Karpas-422 (cell line): ENCODE measurements at regions not wholly inside any gene's neighbourhood (a gene's known extent, or its start where the extent isn't known, plus 50 kb on each side); places are given as distances from the start of the nearest gene placed in this dataset.
A peak's percentile ranks its signal among the peaks of the same experiment; 100 is the strongest.

Source experiments
- DNase-seq: peaks from one replicate; pipeline ENCODE4 v3.0.0-alpha.2; 2015
- H2AFZ ChIP-seq: fragments of 200-600 bp; sonication (generic); 2 replicates; pipeline ENCODE4 v1.6.1; 2014; ENCODE audit warnings: antibody characterized with exemption, low read length, mixed read lengths
- H3K27ac ChIP-seq: fragments of 200-600 bp; sonication (generic); 2 replicates; pipeline ENCODE4 v1.5.1; 2014; ENCODE audit warnings: mild to moderate bottlenecking, low read length, moderate library complexity
- H3K27me3 ChIP-seq: fragments of 200-600 bp; sonication (generic); 2 replicates; pipeline ENCODE4 v1.6.1; 2014; ENCODE audit warnings: low read length, mixed read lengths
- H3K36me3 ChIP-seq: fragments of 200-600 bp; sonication (generic); 2 replicates; pipeline ENCODE4 v1.6.1; 2014; ENCODE audit warnings: low read length, mixed read lengths; ENCODE audit not compliant: insufficient read depth
- H3K4me1 ChIP-seq: fragments of 200-600 bp; sonication (generic); 2 replicates; pipeline ENCODE4 v1.6.1; 2014; ENCODE audit warnings: mild to moderate bottlenecking, low read length, mixed read lengths
- H3K4me2 ChIP-seq: fragments of 200-600 bp; sonication (generic); 2 replicates; pipeline ENCODE4 v1.6.1; 2014; ENCODE audit warnings: low read length, low read depth, mild to moderate bottlenecking; ENCODE audit not compliant: poor library complexity, severe bottlenecking
- H3K4me3 ChIP-seq: fragments of 200-600 bp; sonication (generic); 2 replicates; pipeline ENCODE4 v1.5.1; 2014; ENCODE audit warnings: mild to moderate bottlenecking, antibody characterized with exemption, low read length, mixed read lengths
- H3K79me2 ChIP-seq: fragments of 200-600 bp; sonication (generic); 2 replicates; pipeline ENCODE4 v1.6.1; 2014; ENCODE audit warnings: mild to moderate bottlenecking, low read length, mixed read lengths
- H3K9ac ChIP-seq: fragments of 200-600 bp; sonication (generic); 2 replicates; pipeline ENCODE4 v1.6.0; 2014; ENCODE audit warnings: low read length
- H3K9me2 ChIP-seq: fragments of 200-600 bp; sonication (generic), shearing (Covaris generic); replicated peaks from 2 replicates; pipeline ENCODE4 v1.6.0; 2014; ENCODE audit warnings: mild to moderate bottlenecking, low read length, moderate library complexity; ENCODE audit not compliant: insufficient read depth
- H3K9me3 ChIP-seq: fragments of 300-700, 200-600 bp; sonication (generic); 2 replicates; pipeline ENCODE4 v1.6.1; 2014; ENCODE audit warnings: low read length, mixed read lengths
- H4K20me1 ChIP-seq: fragments of 200-600 bp; sonication (generic); 2 replicates; pipeline ENCODE4 v1.6.1; 2014; ENCODE audit warnings: mild to moderate bottlenecking, antibody characterized with exemption, low read length, low read depth; ENCODE audit not compliant: insufficient read depth

- Histone ChIP-seq H3K9ac (no peak overlapping the region), H3K79me2 (no peaks in the 10 kb centered on the region), H2AFZ (no peak overlapping the region), H3K27ac (no peak overlapping the region), H3K27me3 (peaks cover 4% of the 10 kb centered on the region; the same call in 1 of the 2 replicates), H4K20me1 (no peaks in the 10 kb centered on the region), H3K9me3 (peaks cover 5% of the 10 kb centered on the region; the same call in 1 of the 2 replicates), H3K9me2 (no peaks in the 10 kb centered on the region), H3K36me3 (no peaks in the 10 kb centered on the region), H3K4me1 (peaks cover 16% of the 10 kb centered on the region), H3K4me3 (no peak overlapping the region), H3K4me2 (no peak overlapping the region)
- DNase-seq: no peak
Observed at GRCh38 chr5:148898413-148899075, 72.1 kb downstream of the ADRB2 start.

- H2AFZ ChIP-seq: no peak overlapping the region
- H3K36me3 ChIP-seq: no peaks in the 10 kb centered on the region
- H3K9me3 ChIP-seq: peaks cover 2% of the 10 kb centered on the region; the same call in 1 of the 2 replicates
- H3K4me3 ChIP-seq: no peak overlapping the region
- peaks cover 16% of the 10 kb centered on the region for H3K4me1 ChIP-seq
- no peaks in the 10 kb centered on the region for H3K79me2 ChIP-seq
- H3K4me2 ChIP-seq: no peak overlapping the region
- DNase-seq: no peak
- H3K9me2 ChIP-seq: no peaks in the 10 kb centered on the region
- no peaks in the 10 kb centered on the region for H4K20me1 ChIP-seq
- H3K9ac ChIP-seq: no peak overlapping the region
- peaks cover 2% of the 10 kb centered on the region; the same call in 1 of the 2 replicates for H3K27me3 ChIP-seq
- H3K27ac ChIP-seq: no peak overlapping the region
Observed at GRCh38 chr5:148899993-148900392, 73.6 kb downstream of the ADRB2 start.

- Histone ChIP-seq H3K9ac (no peak overlapping the region), H3K4me3 (no peak overlapping the region), H4K20me1 (no peaks in the 10 kb centered on the region), H3K27ac (no peak overlapping the region), H3K9me3 (no peaks in the 10 kb centered on the region), H3K27me3 (no peaks in the 10 kb centered on the region), H2AFZ (no peak overlapping the region), H3K4me2 (no peak overlapping the region), H3K4me1 (peaks cover 16% of the 10 kb centered on the region), H3K9me2 (no peaks in the 10 kb centered on the region), H3K79me2 (no peaks in the 10 kb centered on the region), H3K36me3 (no peaks in the 10 kb centered on the region)
- peak; percentile 64 for DNase-seq
Observed at GRCh38 chr5:148902478-148902877, 76.1 kb downstream of the ADRB2 start.

- Histone ChIP-seq H3K27me3 (no peaks in the 10 kb centered on the region; the same call in 1 of the 2 replicates), H3K4me3 (no peak overlapping the region), H3K9me3 (no peaks in the 10 kb centered on the region), H3K9ac (no peak overlapping the region), H4K20me1 (no peaks in the 10 kb centered on the region), H3K36me3 (no peaks in the 10 kb centered on the region), H3K79me2 (no peaks in the 10 kb centered on the region), H3K9me2 (no peaks in the 10 kb centered on the region), H2AFZ (no peak overlapping the region), H3K4me1 (peaks cover 24% of the 10 kb centered on the region), H3K27ac (no peak overlapping the region), H3K4me2 (no peak overlapping the region)
- DNase-seq: no peak
Observed at GRCh38 chr5:148903587-148903986, 77.2 kb downstream of the ADRB2 start.

GRCh38 chr5:148904440-148904839 is 78.0 kb downstream of the ADRB2 start:
- Histone ChIP-seq H3K36me3 (no peaks in the 10 kb centered on the region), H3K9me3 (no peaks in the 10 kb centered on the region), H3K79me2 (no peaks in the 10 kb centered on the region), H3K27me3 (no peaks in the 10 kb centered on the region; the same call in 1 of the 2 replicates), H3K4me3 (no peak overlapping the region), H3K9me2 (no peaks in the 10 kb centered on the region), H3K27ac (no peak overlapping the region), H3K4me1 (peaks cover 33% of the 10 kb centered on the region), H3K4me2 (no peak overlapping the region), H4K20me1 (no peaks in the 10 kb centered on the region), H2AFZ (no peak overlapping the region), H3K9ac (no peak overlapping the region)
- no peak for DNase-seq

- peaks cover 34% of the 10 kb centered on the region for H3K4me1 ChIP-seq
- no peak overlapping the region for H2AFZ ChIP-seq
Observed at GRCh38 chr5:148905541-148905940, 79.1 kb downstream of the ADRB2 start.

GRCh38 chr5:148906968-148907367 is 80.6 kb downstream of the ADRB2 start:
- Histone ChIP-seq H3K27me3 (no peaks in the 10 kb centered on the region; the same call in 1 of the 2 replicates), H3K9me2 (no peaks in the 10 kb centered on the region), H3K9ac (no peak overlapping the region), H3K4me3 (no peak overlapping the region), H3K27ac (no peak overlapping the region), H3K4me2 (no peak overlapping the region), H2AFZ (no peak overlapping the region), H4K20me1 (no peaks in the 10 kb centered on the region), H3K9me3 (no peaks in the 10 kb centered on the region), H3K36me3 (no peaks in the 10 kb centered on the region), H3K79me2 (no peaks in the 10 kb centered on the region), H3K4me1 (peaks cover 29% of the 10 kb centered on the region)
- DNase-seq: no peak

More at GRCh38 chr5:148905541-148905940, 79.1 kb downstream of the ADRB2 start:
- DNase-seq: no peak
- Histone ChIP-seq H3K9ac (no peak overlapping the region), H3K9me3 (no peaks in the 10 kb centered on the region), H3K79me2 (no peaks in the 10 kb centered on the region), H3K36me3 (no peaks in the 10 kb centered on the region), H3K9me2 (no peaks in the 10 kb centered on the region), H4K20me1 (no peaks in the 10 kb centered on the region), H3K27me3 (no peaks in the 10 kb centered on the region; the same call in 1 of the 2 replicates), H3K4me2 (no peak overlapping the region), H3K4me3 (no peak overlapping the region), H3K27ac (no peak overlapping the region)

- H3K9me3 ChIP-seq: no peaks in the 10 kb centered on the region
- peak overlapping the region; percentile 24; the same call in 1 of the 2 replicates for H3K4me3 ChIP-seq
- H3K9me2 ChIP-seq: no peaks in the 10 kb centered on the region
- H3K36me3 ChIP-seq: no peaks in the 10 kb centered on the region
- no peak overlapping the region for H3K27ac ChIP-seq
- H3K9ac ChIP-seq: no peak overlapping the region
- no peak overlapping the region for H2AFZ ChIP-seq
- H3K4me2 ChIP-seq: peak overlapping the region; percentile 49
- no peaks in the 10 kb centered on the region for H3K79me2 ChIP-seq
- H4K20me1 ChIP-seq: no peaks in the 10 kb centered on the region
- peaks cover 25% of the 10 kb centered on the region for H3K4me1 ChIP-seq
- peak; percentile 68 for DNase-seq
- no peaks in the 10 kb centered on the region; the same call in 1 of the 2 replicates for H3K27me3 ChIP-seq
Observed at GRCh38 chr5:148909040-148909439, 82.6 kb downstream of the ADRB2 start.
